Activated CD8-positive, alpha-beta T cell treated with anti-CD3 and anti-CD28 coated beads, Interleukin-2, amount 10 ng/mL, durations not matched to agents 7 days and 5 days (primary cell): ENCODE measurements at regions not wholly inside any gene's neighbourhood (a gene's known extent, or its start where the extent isn't known, plus 50 kb on each side); places are given as distances from the start of the nearest gene placed in this dataset.

Source experiments
- ATAC-seq: fragments of 150-1000 bp; cut with Tn5 transposase; one replicate; pipeline ENCODE4 v1.10.0; 2021; ENCODE audit warnings: moderate library complexity
- CTCF ChIA-PET: fragments of 350-600 bp; sonication (Branson Sonifier 250); formaldehyde crosslinking; loops from one replicate; lab custom pipeline; 2021; ENCODE audit warnings: antibody characterized with exemption; lab: Charles Lee
- POLR2A ChIA-PET: fragments of 350-600 bp; sonication (Branson Sonifier 250); formaldehyde crosslinking; loops from one replicate; lab custom pipeline; 2021; ENCODE audit warnings: antibody characterized with exemption; lab: Charles Lee
- DNase-seq: peaks from one replicate; pipeline ENCODE4 v3.0.0-alpha.2; 2020
- H3K27ac Mint-ChIP-seq: one replicate; pipeline ENCODE4 v1.8.0; 2021; ENCODE audit warnings: mild to moderate bottlenecking, mixed read lengths
- H3K27me3 Mint-ChIP-seq: one replicate; pipeline ENCODE4 v1.8.0; 2021; ENCODE audit warnings: low read depth, mixed read lengths
- H3K36me3 Mint-ChIP-seq: one replicate; pipeline ENCODE4 v1.8.0; 2021; ENCODE audit warnings: low read depth, mixed read lengths
- H3K4me1 Mint-ChIP-seq: one replicate; pipeline ENCODE4 v1.8.0; 2021; ENCODE audit warnings: low read depth, mixed read lengths
- H3K4me3 Mint-ChIP-seq: one replicate; pipeline ENCODE4 v1.8.0; 2021; ENCODE audit warnings: mild to moderate bottlenecking, mixed read lengths
- H3K9me3 Mint-ChIP-seq: one replicate; pipeline ENCODE4 v1.8.0; 2022; ENCODE audit warnings: mixed read lengths; ENCODE audit not compliant: insufficient read depth

DNA sequence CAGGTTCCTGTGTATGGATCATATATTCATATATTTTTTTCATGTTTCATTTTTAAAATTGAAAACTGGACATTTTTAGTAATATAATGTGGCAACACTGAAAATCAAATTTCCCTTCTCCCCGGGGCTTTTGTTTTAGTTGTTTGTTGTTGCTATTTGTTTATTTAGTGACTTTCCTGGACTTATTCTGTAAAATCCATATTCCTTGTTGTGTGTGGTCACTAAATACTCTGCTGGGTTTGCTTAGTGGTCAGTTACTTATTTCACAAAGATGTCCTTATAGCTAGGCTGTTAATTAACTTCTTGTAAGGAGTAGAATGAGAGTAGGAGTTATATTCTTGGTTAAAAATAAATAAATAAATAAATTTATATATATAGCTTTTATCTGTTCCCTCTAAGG is 121.6 kb upstream of the MED13L start:
- Mint-ChIP-seq H3K27me3 (peaks cover 4% of the 10 kb centered on the region), H3K9me3 (peaks cover 26% of the 10 kb centered on the region), H3K36me3 (peaks cover 9% of the 10 kb centered on the region), H3K27ac (no peak overlapping the region), H3K4me1 (peaks cover 8% of the 10 kb centered on the region), H3K4me3 (no peak overlapping the region)
- ATAC-seq (no peak), DNase-seq (no peak)
- POLR2A ChIA-PET = no interaction called here
- CTCF ChIA-PET = interaction anchor here (1.1 kb wide), 1 partner anchor 14 kb away, joined by 3 read pairs; no protein-coding TSS in a partner anchor

DNA sequence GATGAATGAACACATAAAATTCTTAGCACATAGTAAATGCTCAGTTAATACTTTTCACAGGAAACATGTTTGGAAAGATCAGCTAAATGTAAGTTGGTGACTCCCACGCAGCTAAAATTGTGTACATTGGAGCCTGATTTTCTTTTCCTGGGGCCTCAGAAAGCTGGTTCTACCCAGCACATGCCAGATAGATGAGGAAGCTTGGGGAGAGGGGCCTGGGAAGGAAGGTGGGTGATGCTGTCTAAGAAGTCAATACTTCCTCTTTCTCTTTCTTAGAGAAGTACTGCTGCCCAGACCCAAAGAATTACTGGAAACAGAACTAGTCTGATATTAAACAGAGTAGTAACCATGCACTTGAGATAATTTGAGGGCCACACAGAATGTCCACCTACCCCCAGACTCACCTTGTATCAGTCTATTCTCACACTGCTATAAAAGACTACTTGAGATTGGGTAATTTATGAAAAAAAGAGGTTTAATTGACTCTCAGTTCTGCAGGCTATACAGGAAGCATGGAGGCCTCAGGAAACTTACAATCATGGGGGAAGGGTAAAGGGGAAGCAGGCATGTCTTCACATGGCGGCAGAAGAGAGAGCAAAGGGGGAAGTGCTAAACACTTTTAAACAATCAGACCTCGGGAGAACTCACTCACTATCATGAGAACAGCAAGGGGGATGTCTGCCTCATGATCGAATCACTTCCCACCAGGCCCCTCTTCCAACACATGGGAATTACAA is 123.3 kb upstream of the MED13L start:
- CTCF ChIA-PET = interaction anchor here (0.5 kb wide), 1 partner anchor 211 kb away, joined by 3 read pairs; no protein-coding TSS in a partner anchor

DNA sequence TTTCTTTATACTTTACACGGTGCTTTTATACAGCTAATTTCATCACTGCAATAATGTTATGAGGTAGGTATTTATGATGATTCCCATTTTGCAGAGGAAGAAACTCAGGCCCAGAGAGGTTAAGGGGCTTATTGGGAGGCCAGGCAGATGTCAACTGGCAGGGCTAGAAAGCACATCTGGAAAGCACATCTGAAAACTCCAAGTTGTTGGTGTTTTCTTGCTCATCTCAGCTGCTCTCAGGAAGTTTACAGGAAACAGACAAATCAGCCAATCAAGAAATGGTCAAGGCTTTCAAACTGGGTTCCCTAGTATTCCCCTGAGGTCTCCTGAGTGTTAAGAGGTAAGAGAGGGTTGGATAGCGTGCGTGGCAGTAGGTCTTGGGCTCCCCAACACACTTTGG is 124.1 kb upstream of the MED13L start:
- peaks cover 4% of the 10 kb centered on the region for H3K27me3 Mint-ChIP-seq
- peaks cover 3% of the 10 kb centered on the region for H3K4me1 Mint-ChIP-seq
- no peak overlapping the region for H3K4me3 Mint-ChIP-seq
- ChIA-PET POLR2A (no interaction called here), CTCF (interaction anchor here (0.5 kb wide), 1 partner anchor 212 kb away, joined by 3 read pairs; no protein-coding TSS in a partner anchor)
- H3K9me3 Mint-ChIP-seq = peaks cover 26% of the 10 kb centered on the region
- DNase-seq = no peak
- no peak for ATAC-seq
- no peak overlapping the region for H3K27ac Mint-ChIP-seq
- peaks cover 9% of the 10 kb centered on the region for H3K36me3 Mint-ChIP-seq

More for the DNA sequence above, 123.3 kb upstream of the MED13L start:
- Mint-ChIP-seq H3K27ac (no peak overlapping the region), H3K4me1 (peaks cover 3% of the 10 kb centered on the region), H3K9me3 (peaks cover 26% of the 10 kb centered on the region), H3K27me3 (peaks cover 4% of the 10 kb centered on the region), H3K36me3 (peaks cover 9% of the 10 kb centered on the region), H3K4me3 (no peak overlapping the region)
- ATAC-seq (no peak), DNase-seq (no peak)
- POLR2A ChIA-PET = no interaction called here

DNA sequence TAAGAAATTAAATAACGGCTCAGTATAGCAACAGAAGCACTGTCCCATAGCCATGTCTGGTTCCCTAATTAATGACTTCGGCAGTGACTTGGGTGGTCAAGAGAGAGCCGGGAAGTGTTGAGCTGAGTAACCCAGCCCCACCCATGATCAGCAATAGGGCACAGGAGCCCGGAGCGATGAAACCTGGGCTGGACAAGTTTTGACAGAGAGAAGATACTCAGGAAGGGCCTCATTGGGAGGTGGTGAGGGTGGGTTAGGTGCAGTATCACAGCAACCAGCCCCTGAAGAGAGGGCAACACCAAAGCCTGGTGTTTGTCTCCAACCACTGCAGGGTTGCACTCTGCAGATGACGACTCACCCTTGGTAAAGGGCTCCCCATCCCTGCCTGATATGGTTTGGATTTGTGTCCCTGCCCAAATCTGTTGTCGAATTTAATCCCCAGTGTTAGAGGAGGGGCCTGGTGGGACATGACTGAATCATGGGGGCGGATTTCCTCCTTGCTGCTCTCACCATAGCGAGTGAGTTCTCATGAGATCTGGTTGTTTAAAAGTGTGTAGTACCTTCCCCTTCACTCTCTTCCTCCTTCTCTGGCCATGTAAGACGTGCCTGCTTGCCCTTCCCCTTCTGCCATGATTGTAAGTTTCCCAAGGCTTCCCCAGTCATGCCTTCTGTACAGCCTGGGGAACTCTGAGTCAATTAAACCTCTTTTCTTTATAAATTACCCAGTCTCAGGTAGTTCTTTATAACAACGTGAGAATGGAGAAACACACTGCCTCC is 124.9 kb upstream of the MED13L start:
- peaks cover 9% of the 10 kb centered on the region for H3K36me3 Mint-ChIP-seq
- ATAC-seq = no peak
- H3K4me1 Mint-ChIP-seq = peaks cover 7% of the 10 kb centered on the region
- no peak overlapping the region for H3K27ac Mint-ChIP-seq
- ChIA-PET CTCF (no interaction called here), POLR2A (no interaction called here)
- H3K9me3 Mint-ChIP-seq = peaks cover 26% of the 10 kb centered on the region
- H3K27me3 Mint-ChIP-seq = peaks cover 4% of the 10 kb centered on the region
- no peak for DNase-seq
- H3K4me3 Mint-ChIP-seq = no peak overlapping the region

DNA sequence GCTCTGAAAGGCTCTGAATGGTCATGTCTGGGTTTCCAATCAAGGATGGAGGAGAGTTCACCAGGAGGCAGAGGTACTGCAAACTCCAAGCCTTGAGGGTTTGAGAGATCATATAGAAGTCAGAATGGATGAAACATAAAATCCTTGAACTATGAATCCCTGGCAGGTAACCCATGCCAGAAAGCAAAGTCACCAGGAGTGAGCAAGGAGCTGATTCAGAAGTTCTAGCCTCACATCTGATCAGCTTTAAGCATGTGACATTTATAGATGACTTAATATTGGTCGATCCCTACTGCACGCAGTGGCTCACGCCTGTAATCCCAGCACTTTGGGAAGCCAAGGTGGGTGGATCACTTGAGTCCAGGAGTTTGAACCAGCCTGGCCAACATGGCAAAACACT is 126.1 kb upstream of the MED13L start:
- CTCF ChIA-PET = no interaction called here

DNA sequence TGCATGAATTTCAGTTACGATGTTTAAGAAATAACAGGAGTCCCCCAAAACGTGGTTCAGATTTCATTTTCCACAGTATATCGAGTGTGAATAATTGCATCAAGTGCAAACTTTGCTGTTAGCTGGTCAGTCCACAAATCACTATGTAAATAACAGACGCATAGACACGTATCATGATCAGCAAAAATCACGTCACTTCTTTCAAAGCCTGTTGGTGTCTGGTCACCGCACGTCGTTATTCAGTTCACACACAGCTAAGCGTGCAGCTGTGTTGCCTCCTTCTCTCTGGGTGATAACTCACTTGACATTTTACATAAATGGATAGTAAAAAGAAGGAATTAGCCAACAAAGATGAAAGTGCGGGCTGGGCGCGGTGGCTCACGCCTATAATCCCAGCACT is 126.8 kb upstream of the MED13L start:
- H3K27ac Mint-ChIP-seq = no peak overlapping the region
- DNase-seq (no peak), ATAC-seq (no peak)
- H3K4me3 Mint-ChIP-seq = no peak overlapping the region
- H3K36me3 Mint-ChIP-seq = peaks cover 5% of the 10 kb centered on the region
- ChIA-PET CTCF (no interaction called here), POLR2A (no interaction called here)
- H3K9me3 Mint-ChIP-seq = peaks cover 13% of the 10 kb centered on the region
- H3K4me1 Mint-ChIP-seq = peaks cover 12% of the 10 kb centered on the region
- H3K27me3 Mint-ChIP-seq = peaks cover 2% of the 10 kb centered on the region

More for the DNA sequence above, 126.1 kb upstream of the MED13L start:
- H3K4me3 Mint-ChIP-seq = no peak overlapping the region
- H3K4me1 Mint-ChIP-seq = peaks cover 12% of the 10 kb centered on the region
- DNase-seq (no peak), ATAC-seq (no peak)
- H3K27ac Mint-ChIP-seq = no peak overlapping the region
- H3K27me3 Mint-ChIP-seq = peaks cover 4% of the 10 kb centered on the region
- POLR2A ChIA-PET = no interaction called here
- peaks cover 16% of the 10 kb centered on the region for H3K9me3 Mint-ChIP-seq
- H3K36me3 Mint-ChIP-seq = peaks cover 8% of the 10 kb centered on the region

DNA sequence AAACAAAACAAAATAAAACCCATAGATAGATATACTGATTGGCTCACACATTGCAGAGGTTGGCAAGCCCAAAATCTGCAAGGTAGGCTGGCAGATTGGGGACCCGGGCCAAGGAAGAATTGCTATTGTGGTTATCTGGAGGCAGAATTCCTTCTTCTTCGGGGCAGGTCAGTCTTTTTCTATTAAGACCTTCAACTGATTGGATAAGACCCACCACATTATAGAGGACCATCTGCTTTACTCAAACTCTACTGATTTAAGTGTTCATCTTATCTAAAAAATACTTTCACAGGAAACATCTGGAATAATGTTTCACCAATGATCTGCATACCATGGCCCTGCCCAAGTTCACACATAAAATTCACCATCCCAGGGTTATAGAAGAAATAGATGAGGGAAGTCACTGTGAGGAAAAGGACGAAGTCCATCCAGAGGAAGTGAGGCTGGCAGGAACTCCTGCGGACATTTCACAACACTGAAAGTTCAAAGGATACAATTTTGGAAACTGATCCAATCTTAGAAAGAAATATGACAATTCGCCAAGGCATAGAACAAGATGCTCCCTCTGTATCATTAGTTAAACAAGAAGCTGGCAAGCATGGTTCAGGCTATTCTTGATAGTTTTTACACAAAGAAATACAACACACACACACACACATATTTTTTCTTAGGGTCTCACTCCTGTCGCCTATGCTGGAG is 127.6 kb upstream of the MED13L start:
- POLR2A ChIA-PET = no interaction called here
- CTCF ChIA-PET = no interaction called here
- no peak overlapping the region for H3K27ac Mint-ChIP-seq
- H3K36me3 Mint-ChIP-seq = peaks cover 5% of the 10 kb centered on the region
- DNase-seq (no peak), ATAC-seq (no peak)
- H3K4me1 Mint-ChIP-seq = peaks cover 12% of the 10 kb centered on the region
- peaks cover 13% of the 10 kb centered on the region for H3K9me3 Mint-ChIP-seq
- H3K27me3 Mint-ChIP-seq = peaks cover 2% of the 10 kb centered on the region
- no peak overlapping the region for H3K4me3 Mint-ChIP-seq

DNA sequence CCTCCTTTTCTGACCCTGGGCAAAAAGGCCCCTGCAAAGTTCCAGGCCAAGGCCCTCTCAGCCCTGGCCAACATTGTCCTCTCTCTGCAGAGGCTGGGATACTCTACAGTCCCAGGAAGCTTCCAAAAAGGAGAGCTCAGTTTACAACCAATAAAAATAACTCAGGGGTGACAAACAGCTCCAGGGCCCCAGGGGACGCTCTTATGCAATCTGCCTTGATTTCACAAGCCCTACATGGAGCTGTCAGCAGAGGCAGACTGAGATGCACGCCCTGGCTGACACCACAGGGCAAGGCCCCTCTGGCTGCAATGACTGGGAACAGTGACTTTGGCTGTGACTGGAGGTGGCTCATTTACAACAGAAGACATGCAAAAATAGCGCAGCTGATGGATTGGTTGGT is 129.0 kb upstream of the MED13L start:
- POLR2A ChIA-PET = no interaction called here
- Mint-ChIP-seq H3K27ac (no peak overlapping the region), H3K27me3 (no peaks in the 10 kb centered on the region), H3K4me3 (no peak overlapping the region), H3K4me1 (peaks cover 14% of the 10 kb centered on the region), H3K36me3 (no peaks in the 10 kb centered on the region), H3K9me3 (peaks cover 2% of the 10 kb centered on the region)
- CTCF ChIA-PET = interaction anchor here (0.9 kb wide), 1 partner anchor 25 kb away, joined by 3 read pairs; no protein-coding TSS in a partner anchor
- no peak for ATAC-seq
- DNase-seq = no peak

DNA sequence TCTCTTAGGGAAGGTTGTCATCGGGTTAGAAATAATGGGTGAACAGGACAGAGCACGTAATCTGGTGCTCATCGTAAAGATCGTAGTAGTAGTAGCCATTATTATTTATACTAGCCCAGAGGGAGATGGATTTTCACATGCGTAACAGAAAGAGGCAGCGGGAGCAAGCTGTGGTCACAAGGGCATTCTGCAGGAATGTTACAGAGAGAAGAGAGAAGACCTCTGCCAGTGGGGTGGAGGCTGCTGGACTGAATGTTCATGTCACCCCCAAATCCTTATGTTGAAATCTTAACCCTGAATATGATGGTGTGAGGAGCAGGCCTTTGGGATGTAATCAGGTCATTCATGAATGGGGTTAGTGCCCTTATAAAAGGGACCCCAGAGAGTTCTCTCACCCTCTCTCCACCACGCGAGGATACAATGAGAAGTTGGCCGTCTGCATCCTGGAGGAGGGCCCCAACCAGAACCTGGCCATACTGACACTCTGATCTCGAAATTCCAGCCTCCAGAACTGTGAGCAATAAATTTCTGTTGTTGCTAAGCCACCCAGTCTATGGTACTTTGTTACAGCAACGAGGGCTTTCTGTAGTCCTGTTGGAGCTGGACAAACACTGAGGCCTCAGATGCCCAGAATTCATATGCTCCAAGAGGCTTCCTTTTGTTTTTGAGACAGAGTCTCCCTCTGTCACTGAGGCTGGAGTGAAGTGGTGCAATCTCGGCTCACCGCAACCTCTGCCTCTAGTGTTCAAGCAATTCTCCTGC is 131.2 kb upstream of the MED13L start:
- Mint-ChIP-seq H3K4me3 (no peak overlapping the region), H3K27ac (no peak overlapping the region), H3K9me3 (no peaks in the 10 kb centered on the region), H3K36me3 (no peaks in the 10 kb centered on the region), H3K27me3 (no peaks in the 10 kb centered on the region), H3K4me1 (peaks cover 14% of the 10 kb centered on the region)
- ATAC-seq (no peak), DNase-seq (no peak)
- ChIA-PET CTCF (interaction anchor here (0.6 kb wide), 1 partner anchor 441 kb away, joined by 5 read pairs; no protein-coding TSS in a partner anchor), POLR2A (interaction anchor here (0.8 kb wide), 1 partner anchor 132 kb away, joined by 4 read pairs; no protein-coding TSS in a partner anchor)

DNA sequence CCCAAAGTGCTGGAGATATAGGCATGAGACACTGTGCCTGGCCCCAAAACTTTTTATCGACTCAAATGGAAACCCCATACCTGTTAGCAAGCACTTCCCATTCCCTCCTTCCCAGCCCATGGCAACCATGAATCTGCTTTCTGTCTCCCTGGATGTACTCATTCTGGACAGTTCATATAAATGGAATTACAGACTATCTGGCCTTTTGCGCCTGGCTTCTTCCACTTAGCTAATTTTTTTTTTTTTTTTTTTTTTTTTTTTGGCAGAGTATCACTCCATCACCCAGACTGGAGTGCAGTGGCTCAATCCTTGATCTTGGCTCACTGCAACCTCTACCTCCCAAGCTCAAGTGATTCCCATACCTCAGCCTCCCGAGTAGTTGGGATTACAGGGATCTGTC is 134.5 kb upstream of the MED13L start:
- H3K4me1 Mint-ChIP-seq = peaks cover 14% of the 10 kb centered on the region
- H3K27me3 Mint-ChIP-seq = no peaks in the 10 kb centered on the region
- ATAC-seq = no peak
- POLR2A ChIA-PET = no interaction called here
- H3K36me3 Mint-ChIP-seq = no peaks in the 10 kb centered on the region
- H3K4me3 Mint-ChIP-seq = no peak overlapping the region
- no peak overlapping the region for H3K27ac Mint-ChIP-seq
- H3K9me3 Mint-ChIP-seq = no peaks in the 10 kb centered on the region
- CTCF ChIA-PET = no interaction called here
- DNase-seq = no peak

DNA sequence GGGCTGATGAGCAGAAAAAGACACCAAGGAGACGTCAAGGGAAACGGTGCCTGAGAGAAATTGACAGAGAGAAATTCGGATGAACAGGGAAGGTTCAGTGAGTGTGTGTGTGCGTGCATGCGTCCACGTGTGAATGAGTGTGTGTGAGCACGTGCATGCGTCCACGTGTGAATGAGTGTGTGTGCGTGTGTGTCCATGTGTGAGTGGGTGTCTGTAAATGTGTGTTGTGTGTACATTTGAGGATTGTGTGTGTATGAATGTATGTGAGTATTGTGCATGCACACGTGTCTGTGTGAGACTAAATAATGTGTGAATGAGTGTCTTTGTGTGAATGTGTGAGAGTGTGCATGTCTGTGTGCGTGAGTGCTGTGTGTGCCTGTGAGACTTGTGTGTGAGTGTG is 137.4 kb upstream of the MED13L start:
- no peak for ATAC-seq
- Mint-ChIP-seq H3K4me1 (peaks cover 5% of the 10 kb centered on the region), H3K4me3 (no peak overlapping the region), H3K9me3 (no peaks in the 10 kb centered on the region), H3K27me3 (no peaks in the 10 kb centered on the region), H3K27ac (no peak overlapping the region), H3K36me3 (no peaks in the 10 kb centered on the region)
- no peak for DNase-seq
- CTCF ChIA-PET = no interaction called here
- POLR2A ChIA-PET = no interaction called here
